PC-9 (cell line): ENCODE measurements at regions not wholly inside any gene's neighbourhood (a gene's known extent, or its start where the extent isn't known, plus 50 kb on each side); places are given as distances from the start of the nearest gene placed in this dataset.

Source experiments
- BruUV-seq: library from RNA; stranded (reverse); fragments of 400-500 nt; replicated peaks from 2 replicates; lab custom pipeline; 2021; lab: Mats Ljungman, UMichigan
- CTCF ChIA-PET: fragments of 300-600 bp; sonication (Branson Sonifier 250); formaldehyde crosslinking; loops from one replicate; lab custom pipeline; 2022; ENCODE audit warnings: antibody characterized with exemption; lab: Charles Lee
- POLR2A ChIA-PET: fragments of 300-600 bp; sonication (Branson Sonifier 250); formaldehyde crosslinking; loops from one replicate; lab custom pipeline; 2022; ENCODE audit warnings: antibody characterized with exemption; ENCODE audit not compliant: unreplicated experiment; lab: Charles Lee
- DNase-seq, 2 experiments: peaks; one replicate each; pipeline versions ENCODE4 v3.0.0 to v3.0.0-alpha.2; 2015 to 2022; ENCODE audit warnings: mixed read lengths in 1 of 2
- H2AFZ ChIP-seq: fragments of 200-600 bp; sonication (generic); 2 replicates; pipeline ENCODE4 v1.8.1; 2017; ENCODE audit warnings: antibody characterized with exemption
- H3F3A ChIP-seq: fragments of 200-600 bp; sonication (generic); 2 replicates; pipeline ENCODE4 v1.8.1; 2017; ENCODE audit warnings: antibody characterized with exemption, mild to moderate bottlenecking, low read depth; ENCODE audit not compliant: insufficient read depth
- H3K27ac ChIP-seq: fragments of 200-600 bp; sonication (generic); 2 replicates; pipeline ENCODE4 v1.6.1; 2016; ENCODE audit warnings: mixed run types
- H3K27me3 ChIP-seq: fragments of 200-600 bp; sonication (generic); 2 replicates; pipeline ENCODE4 v1.6.1; 2016; ENCODE audit warnings: low read depth, mixed run types; ENCODE audit not compliant: insufficient read depth
- H3K36me3 ChIP-seq: fragments of 200-600 bp; sonication (generic); 2 replicates; pipeline ENCODE4 v1.6.1; 2016; ENCODE audit warnings: low read depth, mixed run types
- H3K4me1 ChIP-seq: fragments of 200-600 bp; sonication (generic); replicated peaks from 2 replicates; pipeline ENCODE4 v1.6.1; 2016; ENCODE audit warnings: mixed run types; ENCODE audit not compliant: insufficient read depth
- H3K4me2 ChIP-seq: fragments of 200-600 bp; sonication (generic); 2 replicates; pipeline ENCODE4 v1.6.1; 2017; ENCODE audit warnings: mixed run types
- H3K4me3 ChIP-seq: fragments of 200-600 bp; sonication (generic); 2 replicates; pipeline ENCODE4 v1.6.1; 2016; ENCODE audit warnings: mixed run types
- H3K79me2 ChIP-seq: fragments of 200-600 bp; sonication (generic); 2 replicates; pipeline ENCODE4 v1.6.1; 2017; ENCODE audit warnings: low read depth, mixed run types
- H3K9me2 ChIP-seq: fragments of 200-600 bp; sonication (generic); 2 replicates; pipeline ENCODE4 v1.8.1; 2017; ENCODE audit warnings: mild to moderate bottlenecking; ENCODE audit not compliant: insufficient read depth
- H3K9me3 ChIP-seq: fragments of 200-600 bp; sonication (generic); 2 replicates; pipeline ENCODE4 v1.8.1; 2016; ENCODE audit warnings: low read depth; ENCODE audit not compliant: insufficient read depth
- H4K20me1 ChIP-seq: fragments of 200-600 bp; sonication (generic); 2 replicates; pipeline ENCODE4 v1.8.1; 2017; ENCODE audit not compliant: insufficient read depth
- CTCF ChIP-seq: fragments of 200-600 bp; sonication (generic); conservative IDR thresholded peaks from 2 replicates; pipeline ENCODE4 v1.6.1; 2017; ENCODE audit warnings: mixed run types, antibody characterized with exemption, mild to moderate bottlenecking, moderate library complexity
- EZH2 ChIP-seq: fragments of 200-600 bp; sonication (generic); IDR thresholded peaks from 2 replicates; pipeline ENCODE4 v1.8.0; 2017; ENCODE audit warnings: antibody characterized with exemption, low read depth
- intact Hi-C: fragments of 100-400 bp; cut with micrococcal nuclease; formaldehyde crosslinking; loops from one replicate; pipeline ENCODE4 v1.10.0; 2022; ENCODE audit not compliant: unreplicated experiment

- TF ChIP-seq EZH2 (no peak), CTCF (no peak)
- ChIA-PET POLR2A (interaction anchor here (0.5 to 1.2 kb wide), 8 partner anchors 18 to 535 kb away, joined by 3 to 13 read pairs (median 4); partner anchors contain the start of gene THBS1), CTCF (interaction anchor here (1.0 kb wide), 2 partner anchors 18 to 23 kb away, joined by 3 to 4 read pairs; no protein-coding TSS in a partner anchor)
- Histone ChIP-seq H2AFZ (no peak overlapping the region), H3K4me2 (peak overlapping the region; percentile 44), H3K4me1 (peaks cover 32% of the 10 kb centered on the region), H3K9me3 (0 out of 2 replicates have a peak, but pooled peaks cover 17% of the 10 kb centered on the region), H3K79me2 (no peaks in the 10 kb centered on the region), H3K27ac (peak overlapping the region; percentile 79), H3K9me2 (no peaks in the 10 kb centered on the region), H3K4me3 (no peak overlapping the region), H3K36me3 (no peaks in the 10 kb centered on the region), H3K27me3 (no peaks in the 10 kb centered on the region), H4K20me1 (no peaks in the 10 kb centered on the region), H3F3A (peaks cover 22% of the 10 kb centered on the region; the same call in 1 of the 2 replicates)
- intact Hi-C loops, result loop anchor here (1.0 to 2.0 kb wide), 5 partner anchors 17 to 383 kb away; no protein-coding TSS in a partner anchor
- peak; percentile 86 to 97 for DNase-seq
- no TSS peak for BruUV-seq
Observed at GRCh38 chr15:39195961-39196486, 384.9 kb upstream of the THBS1 start.

GRCh38 chr15:39198044-39199000 lies 382.6 kb upstream of the THBS1 start:
- H3K9me2 ChIP-seq, result no peaks in the 10 kb centered on the region
- no peak overlapping the region for H3K4me2 ChIP-seq
- BruUV-seq, result no TSS peak
- intact Hi-C loops, result no loop called here
- no peak for TF ChIP-seq CTCF
- no peak for TF ChIP-seq EZH2
- no peak overlapping the region for H3K27ac ChIP-seq
- H3K4me1 ChIP-seq, result peaks cover 31% of the 10 kb centered on the region
- H3K27me3 ChIP-seq, result no peaks in the 10 kb centered on the region
- H3K9me3 ChIP-seq, result 0 out of 2 replicates have a peak, but pooled peaks cover 13% of the 10 kb centered on the region
- no peaks in the 10 kb centered on the region for H3K36me3 ChIP-seq
- no peak overlapping the region for H2AFZ ChIP-seq
- POLR2A ChIA-PET, result interaction anchor here (0.5 to 0.8 kb wide), 3 partner anchors 11 to 303 kb away, joined by 3 to 5 read pairs (median 4); no protein-coding TSS in a partner anchor
- CTCF ChIA-PET, result no interaction called here
- DNase-seq, result peak in 1 of 2 experiments; percentile 60
- no peaks in the 10 kb centered on the region for H3K79me2 ChIP-seq
- no peak overlapping the region for H3K4me3 ChIP-seq
- peaks cover 22% of the 10 kb centered on the region; the same call in 1 of the 2 replicates for H3F3A ChIP-seq
- no peaks in the 10 kb centered on the region for H4K20me1 ChIP-seq

GRCh38 chr15:39199076-39199475 lies 381.8 kb upstream of the THBS1 start:
- peaks cover 22% of the 10 kb centered on the region; the same call in 1 of the 2 replicates for H3F3A ChIP-seq
- no peak for TF ChIP-seq CTCF
- no peak for TF ChIP-seq EZH2
- no peak overlapping the region for H2AFZ ChIP-seq
- H3K9me2 ChIP-seq, result no peaks in the 10 kb centered on the region
- no TSS peak for BruUV-seq
- no peaks in the 10 kb centered on the region for H3K36me3 ChIP-seq
- peaks cover 5% of the 10 kb centered on the region; the same call in 1 of the 2 replicates for H3K9me3 ChIP-seq
- H3K4me1 ChIP-seq, result peaks cover 31% of the 10 kb centered on the region
- H3K27ac ChIP-seq, result no peak overlapping the region
- no peaks in the 10 kb centered on the region for H4K20me1 ChIP-seq
- H3K4me3 ChIP-seq, result no peak overlapping the region
- DNase-seq, result no peak
- H3K79me2 ChIP-seq, result no peaks in the 10 kb centered on the region
- H3K4me2 ChIP-seq, result no peak overlapping the region
- ChIA-PET POLR2A (interaction anchor here (0.5 kb wide), 1 partner anchor 62 kb away, joined by 5 read pairs; no protein-coding TSS in a partner anchor), CTCF (no interaction called here)
- intact Hi-C loops, result no loop called here
- H3K27me3 ChIP-seq, result no peaks in the 10 kb centered on the region
